Omental fat pad (tissue), 3 donors: ENCODE measurements at regions not wholly inside any gene's neighbourhood (a gene's known extent, or its start where the extent isn't known, plus 50 kb on each side); places are given as distances from the start of the nearest gene placed in this dataset.

Experiments
- ATAC-seq: fragments of 150-250 bp; one replicate; pipeline ENCODE4 v1.9.1; 2016; ENCODE audit warnings: mild to moderate bottlenecking, moderate library complexity; ENCODE audit not compliant: low FRiP score
- DNase-seq: peaks from one replicate; pipeline ENCODE4 v3.0.0-alpha.2; 2019; ENCODE audit warnings: low spot score
- TF ChIP-seq, protein P1 (sequence below), 3 donors: fragments of 450-650 bp; IDR thresholded peaks; one replicate each; pipeline ENCODE4 v1.5.1; 2016 to 2017; ENCODE audit warnings: antibody characterized with exemption in 3 of 3, mild to moderate bottlenecking in 3 of 3, moderate library complexity in 2 of 3

DNA sequence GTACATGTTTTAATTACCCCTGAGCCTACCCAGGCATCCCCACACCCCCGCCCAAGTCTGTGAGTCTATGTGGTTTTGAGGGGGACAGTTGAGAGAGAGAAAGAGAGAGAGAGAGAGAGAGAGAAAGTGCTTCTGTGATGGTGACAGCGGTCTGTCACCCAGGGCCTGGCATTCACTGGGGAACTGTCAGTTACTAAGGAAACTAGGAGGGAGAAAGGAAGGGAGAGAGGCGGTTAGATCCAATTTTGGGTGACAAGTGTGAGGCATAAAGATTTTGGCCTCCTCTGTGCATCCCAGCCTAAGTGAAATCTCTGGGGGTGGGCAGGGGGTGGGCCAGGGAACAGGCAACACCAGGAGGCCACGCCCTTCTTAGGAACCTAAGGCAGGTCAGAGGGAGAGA, 498.3 kb downstream of the BUD13 start:
- ATAC-seq (no peak), DNase-seq (no peak)
- TF ChIP-seq, protein P1, sequence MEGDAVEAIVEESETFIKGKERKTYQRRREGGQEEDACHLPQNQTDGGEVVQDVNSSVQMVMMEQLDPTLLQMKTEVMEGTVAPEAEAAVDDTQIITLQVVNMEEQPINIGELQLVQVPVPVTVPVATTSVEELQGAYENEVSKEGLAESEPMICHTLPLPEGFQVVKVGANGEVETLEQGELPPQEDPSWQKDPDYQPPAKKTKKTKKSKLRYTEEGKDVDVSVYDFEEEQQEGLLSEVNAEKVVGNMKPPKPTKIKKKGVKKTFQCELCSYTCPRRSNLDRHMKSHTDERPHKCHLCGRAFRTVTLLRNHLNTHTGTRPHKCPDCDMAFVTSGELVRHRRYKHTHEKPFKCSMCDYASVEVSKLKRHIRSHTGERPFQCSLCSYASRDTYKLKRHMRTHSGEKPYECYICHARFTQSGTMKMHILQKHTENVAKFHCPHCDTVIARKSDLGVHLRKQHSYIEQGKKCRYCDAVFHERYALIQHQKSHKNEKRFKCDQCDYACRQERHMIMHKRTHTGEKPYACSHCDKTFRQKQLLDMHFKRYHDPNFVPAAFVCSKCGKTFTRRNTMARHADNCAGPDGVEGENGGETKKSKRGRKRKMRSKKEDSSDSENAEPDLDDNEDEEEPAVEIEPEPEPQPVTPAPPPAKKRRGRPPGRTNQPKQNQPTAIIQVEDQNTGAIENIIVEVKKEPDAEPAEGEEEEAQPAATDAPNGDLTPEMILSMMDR (IDR thresholded peaks at IDR 0.05), result no peak

DNA sequence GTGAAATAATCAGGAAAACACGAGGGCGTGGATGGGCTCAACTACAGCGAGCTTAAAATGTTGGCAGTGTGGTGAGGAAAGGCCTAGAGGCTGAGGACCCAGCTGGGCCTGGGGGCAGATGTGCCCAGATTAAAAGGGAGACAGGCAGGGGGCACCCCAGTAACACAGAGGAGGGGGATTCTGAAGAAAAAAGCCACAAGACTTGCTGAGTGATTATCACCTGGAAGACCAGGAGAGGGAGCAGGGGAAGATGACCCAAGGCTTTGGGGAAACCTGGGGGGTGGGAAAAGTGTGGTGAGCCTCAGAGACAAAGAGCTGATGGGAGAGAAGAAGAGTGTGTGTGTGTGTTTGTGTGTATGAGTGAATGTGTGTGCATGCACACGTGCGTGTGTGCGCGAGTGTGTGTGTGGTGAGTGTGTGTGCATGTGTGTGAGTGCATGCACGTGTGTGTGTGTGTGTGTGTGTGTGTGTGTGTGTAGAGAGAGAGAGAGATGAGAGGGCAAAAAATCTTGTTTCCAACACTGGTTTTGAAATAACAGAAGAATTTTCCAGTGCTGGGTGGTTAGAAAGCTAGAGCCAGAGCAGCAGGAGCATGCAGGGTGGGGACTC, 500.5 kb downstream of the BUD13 start:
- TF ChIP-seq, protein P1 (IDR thresholded peaks at IDR 0.05), result no peak
- DNase-seq (no peak), ATAC-seq (no peak)

DNA sequence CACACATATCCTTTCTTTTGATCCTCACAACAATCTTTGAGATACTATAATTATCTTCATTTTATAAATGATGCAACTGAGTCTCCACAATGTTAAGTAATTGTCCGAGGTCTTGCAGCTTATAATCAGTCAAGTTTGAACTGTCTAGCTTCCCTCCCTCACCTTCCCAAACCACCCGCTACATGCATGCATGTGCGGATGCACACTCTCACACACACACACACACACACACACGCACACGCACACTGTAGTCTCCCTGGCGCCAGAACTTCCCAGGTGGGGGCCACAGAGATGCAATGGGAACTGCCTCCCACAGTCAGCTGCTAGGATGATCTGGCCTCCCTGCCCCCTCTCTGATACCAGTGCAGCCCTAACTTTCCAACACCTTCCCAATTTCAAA, 501.3 kb downstream of the BUD13 start:
- DNase-seq (no peak), ATAC-seq (no peak)
- TF ChIP-seq, protein P1 (IDR thresholded peaks at IDR 0.05), result no peak

DNA sequence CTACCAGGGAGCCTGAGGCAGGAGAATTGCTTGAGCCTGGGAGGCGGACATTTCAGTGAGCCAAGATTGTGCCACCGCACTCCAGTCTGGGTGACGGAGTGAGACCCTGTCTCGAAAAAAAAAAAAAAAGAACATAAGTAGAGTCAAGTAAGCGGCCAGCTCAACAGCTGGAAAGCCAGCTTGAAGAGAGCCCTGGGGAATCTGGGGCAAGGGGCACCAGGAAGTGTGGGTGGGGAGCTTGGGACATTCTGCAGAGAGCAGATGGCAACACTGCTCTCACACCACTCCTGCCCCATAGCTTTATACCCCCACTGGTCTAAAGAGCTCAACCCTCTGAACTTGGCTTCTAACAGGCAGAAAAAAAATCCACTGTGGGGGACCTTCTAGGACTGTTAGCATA, 505.6 kb downstream of the BUD13 start:
- no peak for DNase-seq
- TF ChIP-seq, protein P1 (IDR thresholded peaks at IDR 0.05), result no peak
- ATAC-seq, result no peak

DNA sequence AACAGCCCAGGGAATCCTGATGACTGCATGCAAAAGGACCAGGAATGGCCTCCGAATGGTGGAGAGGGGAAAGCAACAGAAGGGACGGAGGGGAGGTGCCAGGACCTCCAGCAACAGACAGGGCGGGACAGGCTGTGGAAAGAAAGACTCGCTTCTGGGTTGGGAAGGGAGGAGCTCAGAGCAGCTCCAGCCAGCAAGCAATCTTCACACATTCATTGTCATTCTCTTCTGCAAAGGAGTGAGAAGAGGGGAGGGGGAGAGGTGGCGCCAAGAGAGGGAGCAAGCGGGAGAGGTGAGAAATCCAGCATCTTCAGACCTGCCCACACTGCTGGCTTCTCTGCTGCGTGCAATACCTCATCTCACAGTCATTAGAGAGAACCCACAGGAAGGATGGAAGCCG, 509.0 kb downstream of the BUD13 start:
- DNase-seq (no peak), ATAC-seq (no peak)
- TF ChIP-seq, protein P1 (IDR thresholded peaks at IDR 0.05), result no peak

DNA sequence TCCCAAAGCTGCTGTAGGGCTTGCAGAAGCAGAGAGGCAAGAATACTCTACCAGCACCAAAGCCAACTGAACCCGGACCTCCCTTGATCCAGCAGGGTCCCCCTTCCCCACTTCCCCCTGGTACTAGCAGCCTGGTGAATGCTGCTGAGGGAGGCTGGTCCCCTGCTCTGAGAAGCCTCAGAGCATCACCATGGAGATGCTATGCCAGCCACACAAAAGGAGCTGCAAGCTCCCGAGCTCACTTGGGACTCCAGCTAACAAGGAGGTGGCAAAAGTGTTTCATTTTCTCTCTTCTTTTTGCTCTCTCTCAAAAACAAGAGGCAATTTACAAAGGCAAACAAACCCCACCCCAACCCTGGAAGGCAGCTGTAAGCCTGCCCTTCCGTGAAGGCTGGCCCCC, 509.8 kb downstream of the BUD13 start:
- no peak for ATAC-seq
- no peak for DNase-seq
- TF ChIP-seq, protein P1 (IDR thresholded peaks at IDR 0.05), result no peak

DNA sequence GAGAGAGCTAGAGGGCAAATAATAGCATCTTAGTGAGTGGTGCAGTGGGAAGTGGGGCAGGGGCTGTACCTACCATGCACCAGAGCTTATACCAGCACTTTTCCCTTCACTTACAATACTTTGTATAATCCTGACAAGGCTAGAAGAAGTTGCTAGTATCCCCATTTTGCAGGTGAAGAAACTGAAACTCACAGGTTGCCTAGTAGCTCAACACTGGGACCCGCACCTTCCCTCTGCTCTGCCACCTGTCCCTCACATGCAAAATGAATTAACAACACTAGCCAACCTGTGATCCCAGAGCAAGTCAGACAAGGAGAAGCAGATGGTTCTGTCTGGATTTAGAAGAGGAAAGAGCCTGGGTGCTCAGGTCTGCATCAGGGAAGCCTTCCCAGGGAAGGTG, 510.4 kb downstream of the BUD13 start:
- ATAC-seq (no peak), DNase-seq (no peak)
- TF ChIP-seq, protein P1 (IDR thresholded peaks at IDR 0.05), result no peak
